CD4-positive, CD25-positive, alpha-beta regulatory T cell (primary cell): ENCODE measurements at regions not wholly inside any gene's neighbourhood (a gene's known extent, or its start where the extent isn't known, plus 50 kb on each side); places are given as distances from the start of the nearest gene placed in this dataset.

Source experiments
- ATAC-seq, 2 donors: fragments of 150-1000 bp; cut with Tn5 transposase; one replicate each; pipeline ENCODE4 v1.10.0; 2021; ENCODE audit warnings: low read depth in 2 of 2, moderate number of reproducible peaks in 2 of 2, moderate library complexity in 1 of 2
- DNase-seq, 3 donors: peaks; one replicate each; pipeline versions ENCODE4 v3.0.0 to v3.0.0-alpha.2; 2012 to 2022; ENCODE audit warnings: mixed read lengths in 1 of 3
- H3K27ac ChIP-seq: one replicate; pipeline ENCODE4 v1.7.0; 2013; ENCODE audit warnings: mild to moderate bottlenecking, low read length; ENCODE audit not compliant: insufficient read depth, poor library complexity, severe bottlenecking
- H3K27me3 ChIP-seq: one replicate; pipeline ENCODE4 v1.7.0; 2013; ENCODE audit warnings: low read length; ENCODE audit not compliant: control insufficient read depth, insufficient read depth
- H3K36me3 ChIP-seq: one replicate; pipeline ENCODE4 v1.7.0; 2013; ENCODE audit warnings: mild to moderate bottlenecking, low read length, moderate library complexity; ENCODE audit not compliant: control insufficient read depth, insufficient read depth
- H3K4me1 ChIP-seq: 2 replicates; pipeline ENCODE4 v1.7.0; 2013; ENCODE audit warnings: mild to moderate bottlenecking, low read length; ENCODE audit not compliant: insufficient read depth, control insufficient read depth, poor library complexity, severe bottlenecking
- H3K4me3 ChIP-seq: one replicate; pipeline ENCODE4 v1.7.0; 2013; ENCODE audit warnings: low read depth, mild to moderate bottlenecking, low read length, moderate library complexity
- H3K9me3 ChIP-seq, 2 experiments: 1 replicate in 1 of 2; 2 replicates in 1 of 2; pipeline ENCODE4 v1.7.0; 2013; ENCODE audit warnings: low read length in 2 of 2, mild to moderate bottlenecking in 1 of 2, moderate library complexity in 1 of 2; ENCODE audit not compliant: control insufficient read depth in 2 of 2
- H3K27ac Mint-ChIP-seq, 3 donors: one replicate each; pipeline ENCODE4 v1.8.0; 2020 to 2022; ENCODE audit warnings: mild to moderate bottlenecking in 3 of 3, mixed read lengths in 3 of 3, moderate library complexity in 2 of 3
- H3K27me3 Mint-ChIP-seq: one replicate; pipeline ENCODE4 v1.8.0; 2022; ENCODE audit warnings: mild to moderate bottlenecking, mixed read lengths
- H3K36me3 Mint-ChIP-seq: one replicate; pipeline ENCODE4 v1.8.0; 2020; ENCODE audit warnings: mixed read lengths
- H3K4me1 Mint-ChIP-seq, 4 donors: one replicate each; pipeline ENCODE4 v1.8.0; 2020 to 2022; ENCODE audit warnings: mixed read lengths in 4 of 4, mild to moderate bottlenecking in 1 of 4
- H3K4me3 Mint-ChIP-seq, 4 donors: one replicate each; pipeline ENCODE4 v1.8.0; 2020 to 2022; ENCODE audit warnings: mild to moderate bottlenecking in 4 of 4, mixed read lengths in 4 of 4, moderate library complexity in 3 of 4
- H3K9me3 Mint-ChIP-seq, 7 donors: one replicate each; pipeline ENCODE4 v1.8.0; 2020 to 2022; ENCODE audit warnings: mixed read lengths in 7 of 7, mild to moderate bottlenecking in 3 of 7, moderate library complexity in 2 of 7

- no peaks in the 10 kb centered on the region for H3K36me3 Mint-ChIP-seq
- H3K27me3 ChIP-seq, result no peaks in the 10 kb centered on the region
These were observed 801.7 kb upstream of the BRINP3 start for GRCh38 chr1:191279266-191279800.

GRCh38 chr1:191284175-191284574, 806.5 kb upstream of the BRINP3 start:
- Histone ChIP-seq H3K4me3 (no peak overlapping the region), H3K27me3 (no peaks in the 10 kb centered on the region), H3K9me3 (peaks cover 0 to 8% of the 10 kb centered on the region in 2 experiments), H3K27ac (no peak overlapping the region), H3K36me3 (no peaks in the 10 kb centered on the region), H3K4me1 (no peaks in the 10 kb centered on the region)
- Mint-ChIP-seq H3K27me3 (no peaks in the 10 kb centered on the region), H3K4me3 (no peak overlapping the region), H3K9me3 (peaks cover 5 to 20% (median 9%) of the 10 kb centered on the region in 7 donors), H3K36me3 (no peaks in the 10 kb centered on the region), H3K27ac (no peak overlapping the region), H3K4me1 (peaks cover 0 to 5% (median 0%) of the 10 kb centered on the region in 4 donors)
- DNase-seq (no peak), ATAC-seq (no peak)

More at GRCh38 chr1:191279266-191279800, 801.7 kb upstream of the BRINP3 start:
- H3K27ac Mint-ChIP-seq, result no peak overlapping the region
- Histone ChIP-seq H3K9me3 (peaks cover 0 to 8% of the 10 kb centered on the region in 2 experiments), H3K4me1 (no peaks in the 10 kb centered on the region), H3K27ac (no peak overlapping the region), H3K4me3 (no peak overlapping the region), H3K36me3 (no peaks in the 10 kb centered on the region)
- peaks cover 3 to 21% (median 8%) of the 10 kb centered on the region in 7 donors for H3K9me3 Mint-ChIP-seq
- DNase-seq (no peak), ATAC-seq (no peak)
- H3K4me3 Mint-ChIP-seq, result no peak overlapping the region
- H3K4me1 Mint-ChIP-seq, result peaks cover 0 to 5% (median 0%) of the 10 kb centered on the region in 4 donors
- H3K27me3 Mint-ChIP-seq, result no peaks in the 10 kb centered on the region

GRCh38 chr1:191290441-191290840, 812.8 kb upstream of the BRINP3 start:
- Histone ChIP-seq H3K9me3 (peaks cover 0 to 4% of the 10 kb centered on the region in 2 experiments), H3K36me3 (no peaks in the 10 kb centered on the region), H3K27ac (no peak overlapping the region), H3K4me1 (no peaks in the 10 kb centered on the region), H3K4me3 (no peak overlapping the region), H3K27me3 (no peaks in the 10 kb centered on the region)
- Mint-ChIP-seq H3K4me3 (no peak overlapping the region), H3K27me3 (no peaks in the 10 kb centered on the region), H3K9me3 (peaks cover 0 to 12% (median 4%) of the 10 kb centered on the region in 7 donors), H3K36me3 (no peaks in the 10 kb centered on the region), H3K4me1 (peaks cover 0 to 2% (median 0%) of the 10 kb centered on the region in 4 donors), H3K27ac (no peak overlapping the region)
- no peak for DNase-seq
- ATAC-seq, result no peak

GRCh38 chr1:191305370-191305769, 827.7 kb upstream of the BRINP3 start:
- ATAC-seq (no peak), DNase-seq (no peak)
- H3K27me3 ChIP-seq, result no peaks in the 10 kb centered on the region
- H3K27me3 Mint-ChIP-seq, result no peaks in the 10 kb centered on the region
- H3K4me3 ChIP-seq, result no peak overlapping the region
- no peak overlapping the region for H3K27ac Mint-ChIP-seq
- peaks cover 0 to 15% of the 10 kb centered on the region in 2 experiments for H3K9me3 ChIP-seq
- peaks cover 2 to 28% (median 4%) of the 10 kb centered on the region in 7 donors for H3K9me3 Mint-ChIP-seq
- no peaks in the 10 kb centered on the region for H3K4me1 Mint-ChIP-seq
- H3K4me1 ChIP-seq, result no peaks in the 10 kb centered on the region
- H3K36me3 Mint-ChIP-seq, result no peaks in the 10 kb centered on the region
- no peak overlapping the region for H3K27ac ChIP-seq
- no peak overlapping the region for H3K4me3 Mint-ChIP-seq
- H3K36me3 ChIP-seq, result no peaks in the 10 kb centered on the region

- Histone ChIP-seq H3K9me3 (peaks cover 0 to 15% of the 10 kb centered on the region in 2 experiments), H3K4me3 (no peak overlapping the region), H3K4me1 (no peaks in the 10 kb centered on the region), H3K27ac (no peak overlapping the region), H3K36me3 (no peaks in the 10 kb centered on the region), H3K27me3 (no peaks in the 10 kb centered on the region)
- H3K27me3 Mint-ChIP-seq, result no peaks in the 10 kb centered on the region
- H3K27ac Mint-ChIP-seq, result no peak overlapping the region
- ATAC-seq, result no peak
- H3K9me3 Mint-ChIP-seq, result peaks cover 0 to 22% (median 5%) of the 10 kb centered on the region in 7 donors
- no peaks in the 10 kb centered on the region for H3K36me3 Mint-ChIP-seq
- H3K4me1 Mint-ChIP-seq, result no peaks in the 10 kb centered on the region
- no peak overlapping the region for H3K4me3 Mint-ChIP-seq
- DNase-seq, result no peak
These were observed 829.3 kb upstream of the BRINP3 start for GRCh38 chr1:191306916-191307315.

GRCh38 chr1:191320062-191320461, 838.2 kb upstream of the RGS18 start:
- Histone ChIP-seq H3K4me1 (no peaks in the 10 kb centered on the region), H3K27me3 (no peaks in the 10 kb centered on the region), H3K27ac (no peak overlapping the region), H3K36me3 (no peaks in the 10 kb centered on the region), H3K4me3 (no peak overlapping the region), H3K9me3 (peaks cover 0 to 8% of the 10 kb centered on the region in 2 experiments)
- H3K4me1 Mint-ChIP-seq, result no peaks in the 10 kb centered on the region
- no peak overlapping the region for H3K27ac Mint-ChIP-seq
- H3K27me3 Mint-ChIP-seq, result no peaks in the 10 kb centered on the region
- ATAC-seq (no peak), DNase-seq (no peak)
- H3K9me3 Mint-ChIP-seq, result peaks cover 0 to 3% (median under 1%) of the 10 kb centered on the region in 7 donors
- no peak overlapping the region for H3K4me3 Mint-ChIP-seq
- H3K36me3 Mint-ChIP-seq, result no peaks in the 10 kb centered on the region

GRCh38 chr1:191327868-191328267, 830.4 kb upstream of the RGS18 start:
- H3K9me3 ChIP-seq, result peaks cover 0 to 2% of the 10 kb centered on the region in 2 experiments
- H3K27me3 Mint-ChIP-seq, result no peaks in the 10 kb centered on the region
- no peak overlapping the region for H3K4me3 Mint-ChIP-seq
- no peaks in the 10 kb centered on the region for H3K27me3 ChIP-seq
- no peak overlapping the region for H3K27ac ChIP-seq
- no peak overlapping the region for H3K27ac Mint-ChIP-seq
- H3K36me3 ChIP-seq, result no peaks in the 10 kb centered on the region
- DNase-seq (no peak), ATAC-seq (no peak)
- H3K36me3 Mint-ChIP-seq, result no peaks in the 10 kb centered on the region
- no peaks in the 10 kb centered on the region for H3K4me1 Mint-ChIP-seq
- no peak overlapping the region for H3K4me3 ChIP-seq
- no peaks in the 10 kb centered on the region for H3K4me1 ChIP-seq
- H3K9me3 Mint-ChIP-seq, result peaks cover 2 to 8% (median 6%) of the 10 kb centered on the region in 7 donors

- Histone ChIP-seq H3K4me1 (no peaks in the 10 kb centered on the region), H3K9me3 (no peaks in the 10 kb centered on the region), H3K36me3 (no peaks in the 10 kb centered on the region), H3K27ac (no peak overlapping the region), H3K4me3 (no peak overlapping the region), H3K27me3 (no peaks in the 10 kb centered on the region)
- Mint-ChIP-seq H3K27ac (no peak overlapping the region), H3K4me3 (no peak overlapping the region), H3K27me3 (no peaks in the 10 kb centered on the region), H3K36me3 (no peaks in the 10 kb centered on the region), H3K9me3 (peaks cover 0 to 24% (median 6%) of the 10 kb centered on the region in 7 donors), H3K4me1 (no peaks in the 10 kb centered on the region)
- DNase-seq (no peak), ATAC-seq (no peak)
These were observed 814.4 kb upstream of the RGS18 start for GRCh38 chr1:191343816-191344215.
